NCI-H2107 treated with DMSO at 0.1 percent for 48 hours (cell line): ENCODE measurements at regions not wholly inside any gene's neighbourhood (a gene's known extent, or its start where the extent isn't known, plus 50 kb on each side); places are given as distances from the start of the nearest gene placed in this dataset.

Experiments
- DNase-seq: peaks from one replicate; lab custom pipeline; 2025; ENCODE audit not compliant: unreplicated experiment; lab: John Stamatoyannopoulos, UW

GRCh38 chr2:153106802-153107477, 371.6 kb downstream of the RPRM start:
- DNase-seq: no peak

DNA sequence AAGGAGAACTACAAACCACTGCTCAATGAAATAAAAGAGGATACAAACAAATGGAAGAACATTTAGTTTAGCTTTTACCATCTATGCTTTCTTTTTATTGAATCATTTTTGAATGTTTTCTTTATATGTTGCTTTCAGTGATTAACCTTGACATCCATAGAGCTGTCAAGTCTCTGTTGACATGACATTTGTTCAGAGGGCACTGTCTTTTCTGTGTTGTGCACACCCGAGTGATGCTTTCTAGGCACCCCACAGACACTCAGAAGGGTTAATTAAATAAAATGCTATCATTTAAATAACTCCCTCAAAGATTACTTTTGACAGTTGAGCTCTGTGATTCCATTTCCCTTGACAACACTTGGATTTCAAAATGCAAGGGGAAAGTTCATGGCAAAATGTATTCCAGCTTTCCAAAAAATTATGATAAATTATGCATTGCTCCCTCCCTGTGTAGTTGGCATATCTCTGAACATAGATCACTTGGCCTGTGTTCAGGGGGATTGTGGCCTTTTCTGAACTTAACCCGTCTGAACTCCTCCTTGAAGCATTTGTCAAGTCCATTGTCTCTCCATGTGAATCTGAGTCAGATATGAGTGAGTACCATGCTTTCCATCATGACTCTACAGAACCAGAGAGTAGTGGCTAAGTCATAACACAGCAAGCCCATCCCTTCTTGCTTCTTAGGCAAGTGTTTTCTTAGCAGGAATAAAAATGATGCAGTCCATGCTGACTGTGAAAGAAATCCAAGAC, 372.6 kb downstream of the RPRM start:
- no peak for DNase-seq

GRCh38 chr2:153101187-153101586, 377.4 kb downstream of the RPRM start:
- DNase-seq: no peak

GRCh38 chr2:153100151-153100550, 378.4 kb downstream of the RPRM start:
- no peak for DNase-seq

- DNase-seq: no peak
Measured at GRCh38 chr2:153098073-153098472, 379.7 kb downstream of the ARL6IP6 start.

DNA sequence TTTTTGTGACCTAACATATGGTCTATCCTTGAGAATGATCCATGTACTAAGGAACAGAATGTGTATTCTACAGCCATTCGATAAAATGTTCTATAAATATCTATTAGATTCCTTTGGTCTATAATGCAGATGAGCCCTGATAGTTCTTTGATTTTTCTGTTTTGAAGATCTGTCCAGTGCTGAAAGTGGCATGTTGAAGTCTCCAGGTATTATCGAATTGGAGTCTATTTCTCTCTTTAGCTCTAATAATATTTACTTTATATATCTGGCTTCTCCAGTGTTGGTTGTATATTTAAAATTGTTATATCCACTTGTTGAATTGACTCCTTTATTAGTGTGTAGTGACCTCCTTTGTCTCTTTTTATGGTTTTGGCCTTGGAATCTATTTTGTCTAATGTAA, 377.9 kb downstream of the ARL6IP6 start:
- no peak for DNase-seq

DNA sequence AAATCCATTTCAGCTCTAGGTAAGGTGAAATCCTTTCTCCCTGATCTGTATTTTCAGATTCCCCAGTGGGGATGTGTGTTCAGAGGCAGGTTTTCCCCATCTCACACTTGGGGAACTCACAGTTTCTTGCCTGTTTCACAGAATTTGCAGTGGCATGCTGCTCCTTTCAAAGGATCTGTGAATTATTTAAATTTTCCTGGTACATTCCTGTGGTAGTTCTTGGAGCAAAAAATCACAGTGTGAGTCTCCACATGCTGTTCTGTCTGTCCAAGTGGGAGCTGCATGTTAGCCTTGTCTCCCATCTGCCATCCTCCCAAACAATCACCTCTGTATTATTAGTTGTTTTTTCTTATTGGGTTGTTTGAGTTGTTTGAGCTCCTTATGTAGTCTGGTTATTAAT, 372.9 kb downstream of the ARL6IP6 start:
- no peak for DNase-seq

DNA sequence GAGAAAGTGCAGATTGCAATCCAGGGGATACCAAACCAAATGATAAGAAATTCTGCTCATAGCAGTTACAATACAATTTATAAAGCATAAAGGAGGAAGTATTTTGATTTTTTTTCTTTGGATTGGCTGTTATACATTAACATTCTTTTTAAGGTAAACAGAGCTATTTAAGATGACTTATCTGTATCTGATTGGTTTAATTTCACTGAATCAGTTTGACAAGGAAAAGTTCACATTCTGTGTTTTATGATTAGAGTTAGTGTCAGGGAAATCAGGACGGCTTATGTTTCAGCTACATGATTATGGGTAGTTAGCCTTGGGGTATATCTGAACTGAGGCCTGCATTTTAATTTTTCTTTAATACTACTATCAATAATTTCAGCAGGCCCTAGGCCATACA, 360.9 kb downstream of the ARL6IP6 start:
- no peak for DNase-seq

DNA sequence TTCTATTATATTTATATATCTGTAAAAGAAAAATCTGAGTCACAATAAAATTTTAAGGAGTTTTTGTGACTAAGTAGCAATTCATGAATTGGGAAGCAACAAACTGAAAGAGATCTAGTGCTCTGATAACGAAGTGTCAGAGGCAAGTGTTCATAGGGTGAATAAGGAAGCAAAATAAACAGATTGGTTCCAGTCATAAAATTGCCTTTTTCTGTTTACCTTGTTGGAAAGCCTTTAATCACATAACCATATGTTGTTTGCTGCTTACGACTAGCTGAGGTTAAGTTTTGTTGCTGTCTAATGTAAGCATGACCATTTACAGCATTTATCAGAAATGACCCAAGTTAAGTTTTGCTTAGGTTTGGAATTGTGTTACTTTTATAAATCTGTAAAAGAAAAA, 358.9 kb downstream of the ARL6IP6 start:
- DNase-seq: no peak

GRCh38 chr2:153074207-153074606, 355.8 kb downstream of the ARL6IP6 start:
- DNase-seq: no peak

GRCh38 chr2:153072813-153073212, 354.4 kb downstream of the ARL6IP6 start:
- DNase-seq: no peak

DNA sequence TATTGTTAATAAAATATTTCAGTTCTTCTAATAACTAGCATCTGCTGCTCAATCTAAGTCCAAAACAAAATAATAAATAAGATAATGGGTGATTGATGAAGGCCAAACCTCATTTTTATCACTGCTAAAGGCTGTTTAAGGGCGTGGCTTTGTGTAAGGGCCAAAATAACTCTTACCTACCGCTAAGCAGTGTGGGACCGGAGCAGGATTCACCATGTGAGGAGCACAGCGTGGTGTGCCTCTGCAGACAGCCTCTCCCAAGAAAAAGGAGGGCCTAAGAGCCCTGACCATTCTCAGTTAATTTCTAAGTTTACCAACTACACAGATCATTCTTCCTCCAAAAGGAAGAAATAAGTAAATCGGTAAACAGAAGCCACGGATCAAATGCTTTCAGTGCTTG, 353.7 kb downstream of the ARL6IP6 start:
- DNase-seq: no peak

DNA sequence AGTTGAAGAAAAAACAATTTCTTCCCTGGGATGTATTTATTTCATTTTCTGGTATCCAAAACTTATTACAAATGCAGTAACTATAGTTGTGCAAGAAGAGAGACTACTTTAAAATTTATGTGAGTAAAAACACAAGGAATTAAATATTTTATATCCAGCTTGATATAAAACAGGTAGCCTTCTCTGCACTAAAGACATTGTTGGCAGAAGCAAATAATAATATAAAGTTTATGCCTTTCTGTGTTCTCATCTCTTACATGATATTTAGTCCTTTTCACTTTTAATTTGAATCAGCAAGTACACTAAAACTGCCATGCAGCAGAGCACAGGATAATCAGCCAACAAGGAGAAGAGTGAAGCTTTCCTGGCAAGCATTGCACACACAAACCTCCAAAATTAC, 352.7 kb downstream of the ARL6IP6 start:
- DNase-seq: no peak

- DNase-seq: no peak
Measured at GRCh38 chr2:153068915-153069314, 350.5 kb downstream of the ARL6IP6 start.

DNA sequence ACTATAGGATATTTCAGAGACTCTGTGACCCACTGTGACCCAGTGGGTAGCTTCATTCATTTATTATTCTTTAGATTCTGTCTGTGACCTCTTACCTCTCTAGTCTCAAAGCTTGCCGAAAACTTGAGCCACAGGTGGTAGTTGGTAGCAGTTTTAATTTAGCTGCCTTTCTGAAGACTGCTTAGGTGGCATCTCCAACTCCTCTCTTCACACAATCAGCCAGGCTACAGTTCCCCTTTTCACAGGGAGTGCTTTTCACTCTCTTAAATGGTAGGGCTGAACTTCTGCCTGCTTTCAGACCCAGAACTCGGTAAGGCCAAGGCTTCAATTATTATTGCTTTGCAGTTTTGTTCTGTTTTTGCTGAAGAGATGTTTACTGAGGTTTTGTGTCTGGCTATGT, 349.6 kb downstream of the ARL6IP6 start:
- DNase-seq: no peak

GRCh38 chr2:153059338-153060052, 341.1 kb downstream of the ARL6IP6 start:
- DNase-seq: no peak

GRCh38 chr2:153057743-153058142, 339.3 kb downstream of the ARL6IP6 start:
- no peak for DNase-seq

GRCh38 chr2:153055182-153055581, 336.8 kb downstream of the ARL6IP6 start:
- no peak for DNase-seq

GRCh38 chr2:153052807-153053559, 334.6 kb downstream of the ARL6IP6 start:
- DNase-seq: no peak

DNA sequence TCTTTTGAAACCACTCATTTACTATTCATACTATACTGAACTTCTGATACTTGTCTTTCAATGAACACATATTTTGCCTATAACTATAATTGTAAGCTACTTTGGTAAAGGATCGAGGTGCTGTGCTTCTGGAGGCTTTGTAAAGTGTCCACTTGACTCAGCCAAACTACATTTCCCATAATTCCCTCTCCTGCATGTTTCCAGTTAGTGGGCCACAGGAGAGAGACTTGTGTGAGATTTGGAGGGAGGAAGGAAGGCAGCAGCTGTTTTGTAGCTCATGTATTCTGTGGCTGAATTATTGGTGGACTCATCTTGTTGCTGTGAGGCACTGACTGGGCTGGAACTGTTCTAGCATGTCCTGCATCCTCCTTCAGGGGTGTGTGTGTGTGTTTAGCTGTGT, 328.8 kb downstream of the ARL6IP6 start:
- no peak for DNase-seq

- DNase-seq: no peak
Measured at GRCh38 chr2:153043385-153043784, 325.0 kb downstream of the ARL6IP6 start.
